Activated CD8-positive, alpha-beta T cell treated with anti-CD3 and anti-CD28 coated beads for 36 hours (primary cell): ENCODE measurements at regions not wholly inside any gene's neighbourhood (a gene's known extent, or its start where the extent isn't known, plus 50 kb on each side); places are given as distances from the start of the nearest gene placed in this dataset.

Experiments
- ATAC-seq: fragments of 200-7000 bp; cut with Tn5 transposase; one replicate; pipeline ENCODE4 v1.10.0; 2021; ENCODE audit warnings: mild to moderate bottlenecking, moderate library complexity
- CTCF ChIA-PET: fragments of 350-600 bp; sonication (Branson Sonifier 250); formaldehyde crosslinking; loops from one replicate; lab custom pipeline; 2021; ENCODE audit warnings: antibody characterized with exemption; lab: Charles Lee
- POLR2A ChIA-PET: fragments of 350-600 bp; sonication (Branson Sonifier 250); formaldehyde crosslinking; loops from one replicate; lab custom pipeline; 2021; ENCODE audit warnings: antibody characterized with exemption; lab: Charles Lee
- DNase-seq: peaks from one replicate; pipeline ENCODE4 v3.0.0-alpha.2; 2020
- H3K27ac Mint-ChIP-seq: one replicate; pipeline ENCODE4 v1.8.0; 2021; ENCODE audit warnings: mild to moderate bottlenecking, mixed read lengths
- H3K27me3 Mint-ChIP-seq: one replicate; pipeline ENCODE4 v1.8.0; 2021; ENCODE audit warnings: mixed read lengths
- H3K36me3 Mint-ChIP-seq: one replicate; pipeline ENCODE4 v1.8.0; 2021; ENCODE audit warnings: low read depth, mixed read lengths
- H3K4me1 Mint-ChIP-seq: one replicate; pipeline ENCODE4 v1.8.0; 2021; ENCODE audit warnings: low read depth, mixed read lengths
- H3K4me3 Mint-ChIP-seq: one replicate; pipeline ENCODE4 v1.8.0; 2021; ENCODE audit warnings: mild to moderate bottlenecking, moderate library complexity, mixed read lengths
- H3K9me3 Mint-ChIP-seq: one replicate; pipeline ENCODE4 v1.8.0; 2021; ENCODE audit warnings: mixed read lengths
- intact Hi-C: fragments of 100-400 bp; cut with micrococcal nuclease; formaldehyde crosslinking; loops from one replicate; pipeline ENCODE4 v1.10.0; 2022
- TF ChIP-seq, protein P1 (sequence below): fragments of 200-600 bp; IDR thresholded peaks from one replicate; pipeline ENCODE4 v1.8.0; 2022; ENCODE audit warnings: antibody characterized with exemption, mild to moderate bottlenecking

DNA sequence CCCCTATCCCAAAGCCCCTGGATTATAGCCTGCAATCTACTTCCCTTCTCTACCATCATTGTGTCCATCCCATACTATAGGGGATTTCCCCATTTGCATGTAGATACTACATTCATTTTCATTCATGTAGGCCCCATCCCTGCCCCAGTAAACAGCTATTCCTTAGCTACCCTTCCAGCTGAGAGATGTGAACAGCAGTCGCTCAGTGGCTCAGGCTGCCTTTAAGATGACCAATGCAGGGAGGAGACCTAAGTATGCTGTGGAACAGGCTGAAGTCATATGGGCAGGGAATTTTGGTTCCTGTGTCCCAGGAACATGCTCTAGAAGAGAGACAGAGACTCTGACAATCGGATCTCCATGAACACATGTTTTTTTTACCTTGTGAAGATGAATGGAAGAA lies 481.2 kb upstream of the SYT1 start:
- Mint-ChIP-seq H3K4me3 (no peak overlapping the region), H3K4me1 (no peaks in the 10 kb centered on the region), H3K27me3 (no peaks in the 10 kb centered on the region), H3K27ac (no peak overlapping the region), H3K9me3 (peaks cover 13% of the 10 kb centered on the region), H3K36me3 (no peaks in the 10 kb centered on the region)
- CTCF ChIA-PET = no interaction called here
- DNase-seq (no peak), ATAC-seq (no peak)
- intact Hi-C loops = no loop called here
- POLR2A ChIA-PET = no interaction called here
- TF ChIP-seq, protein P1, sequence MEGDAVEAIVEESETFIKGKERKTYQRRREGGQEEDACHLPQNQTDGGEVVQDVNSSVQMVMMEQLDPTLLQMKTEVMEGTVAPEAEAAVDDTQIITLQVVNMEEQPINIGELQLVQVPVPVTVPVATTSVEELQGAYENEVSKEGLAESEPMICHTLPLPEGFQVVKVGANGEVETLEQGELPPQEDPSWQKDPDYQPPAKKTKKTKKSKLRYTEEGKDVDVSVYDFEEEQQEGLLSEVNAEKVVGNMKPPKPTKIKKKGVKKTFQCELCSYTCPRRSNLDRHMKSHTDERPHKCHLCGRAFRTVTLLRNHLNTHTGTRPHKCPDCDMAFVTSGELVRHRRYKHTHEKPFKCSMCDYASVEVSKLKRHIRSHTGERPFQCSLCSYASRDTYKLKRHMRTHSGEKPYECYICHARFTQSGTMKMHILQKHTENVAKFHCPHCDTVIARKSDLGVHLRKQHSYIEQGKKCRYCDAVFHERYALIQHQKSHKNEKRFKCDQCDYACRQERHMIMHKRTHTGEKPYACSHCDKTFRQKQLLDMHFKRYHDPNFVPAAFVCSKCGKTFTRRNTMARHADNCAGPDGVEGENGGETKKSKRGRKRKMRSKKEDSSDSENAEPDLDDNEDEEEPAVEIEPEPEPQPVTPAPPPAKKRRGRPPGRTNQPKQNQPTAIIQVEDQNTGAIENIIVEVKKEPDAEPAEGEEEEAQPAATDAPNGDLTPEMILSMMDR = no peak

DNA sequence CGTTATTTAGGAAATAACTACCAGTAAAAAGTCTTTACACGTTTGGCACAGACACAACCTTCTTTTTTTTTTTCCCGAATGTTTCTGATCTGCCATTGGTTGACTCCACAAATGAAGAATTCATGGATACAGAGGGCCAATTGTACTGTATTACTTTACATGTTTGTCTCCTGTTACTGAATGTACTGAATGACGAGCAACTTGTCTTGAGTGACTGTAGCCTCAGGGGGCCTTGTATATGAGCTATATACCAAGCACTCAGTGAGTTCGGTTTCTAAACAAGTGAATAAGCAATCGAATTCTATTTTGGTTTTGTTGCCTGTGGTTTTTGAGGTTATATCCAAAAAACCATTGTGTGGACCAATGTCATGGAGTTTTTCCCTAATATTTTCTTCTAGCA lies 480.0 kb upstream of the SYT1 start:
- ChIA-PET POLR2A (no interaction called here), CTCF (no interaction called here)
- TF ChIP-seq, protein P1 = no peak
- DNase-seq = no peak
- Mint-ChIP-seq H3K27me3 (no peaks in the 10 kb centered on the region), H3K27ac (no peak overlapping the region), H3K4me3 (no peak overlapping the region), H3K4me1 (no peaks in the 10 kb centered on the region), H3K9me3 (peaks cover 3% of the 10 kb centered on the region), H3K36me3 (no peaks in the 10 kb centered on the region)
- no peak for ATAC-seq
- intact Hi-C loops = no loop called here

DNA sequence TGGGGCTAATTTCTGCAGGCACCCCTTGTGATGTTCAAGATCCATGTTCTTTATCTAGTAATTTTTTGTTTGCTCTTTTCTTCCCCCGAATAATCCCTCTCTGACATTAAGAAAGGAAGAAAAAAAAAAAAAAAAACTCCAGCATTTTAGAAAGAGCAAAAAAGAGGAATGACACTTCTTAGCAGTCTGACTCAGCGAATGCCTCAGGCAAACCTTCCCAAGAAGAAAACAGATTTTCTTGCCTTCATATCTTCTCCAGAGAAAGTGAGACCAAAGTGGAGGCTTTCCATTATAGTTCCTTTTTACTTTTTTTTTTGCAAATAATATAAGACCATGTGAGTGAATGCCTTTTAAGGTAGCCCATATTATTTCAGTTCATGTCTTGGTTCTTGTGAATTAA lies 479.0 kb upstream of the SYT1 start:
- ATAC-seq (no peak), DNase-seq (no peak)
- intact Hi-C loops = no loop called here
- Mint-ChIP-seq H3K27ac (no peak overlapping the region), H3K36me3 (no peaks in the 10 kb centered on the region), H3K27me3 (no peaks in the 10 kb centered on the region), H3K9me3 (no peaks in the 10 kb centered on the region), H3K4me3 (no peak overlapping the region), H3K4me1 (no peaks in the 10 kb centered on the region)
- ChIA-PET POLR2A (no interaction called here), CTCF (no interaction called here)
- TF ChIP-seq, protein P1 = no peak

DNA sequence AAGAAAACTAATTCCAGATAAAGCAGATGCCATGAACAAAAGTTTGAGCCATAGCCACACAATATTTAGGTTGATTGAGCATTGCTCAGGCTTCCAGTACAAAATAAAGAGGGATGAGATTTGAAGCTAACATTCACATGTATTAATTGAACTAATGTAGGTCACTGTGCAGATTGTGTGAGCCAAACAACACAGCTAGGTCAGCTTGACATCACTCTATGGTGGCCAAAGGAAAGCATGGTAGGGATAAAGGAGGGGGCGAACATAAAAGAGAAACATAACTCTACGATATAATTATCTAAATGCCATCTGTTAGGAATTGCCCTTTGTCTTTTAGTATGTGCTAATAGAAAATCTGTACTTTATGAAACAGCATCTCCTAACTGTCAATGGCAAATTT lies 477.7 kb upstream of the SYT1 start:
- CTCF ChIA-PET = no interaction called here
- no peaks in the 10 kb centered on the region for H3K9me3 Mint-ChIP-seq

DNA sequence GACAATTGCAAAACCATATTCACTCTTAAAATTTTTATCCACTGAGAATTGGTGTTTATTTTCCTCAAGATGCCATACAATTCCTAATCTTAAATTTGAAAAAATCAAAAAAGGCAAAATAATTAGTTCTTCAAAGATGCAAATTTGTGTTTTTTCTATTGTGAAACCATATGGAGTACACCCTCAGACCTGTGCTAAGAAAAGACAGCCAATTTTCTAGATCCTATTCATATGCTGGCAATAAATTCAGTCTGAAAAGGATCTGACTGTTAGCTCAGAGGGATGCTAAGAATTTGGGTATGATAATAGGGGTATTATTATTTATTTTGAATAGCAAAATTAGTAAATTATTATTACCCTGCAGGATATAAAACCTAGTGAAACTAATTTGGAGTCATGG lies 476.9 kb upstream of the SYT1 start:
- TF ChIP-seq, protein P1 = no peak
- Mint-ChIP-seq H3K27ac (no peak overlapping the region), H3K4me3 (no peak overlapping the region), H3K9me3 (no peaks in the 10 kb centered on the region), H3K4me1 (no peaks in the 10 kb centered on the region), H3K27me3 (no peaks in the 10 kb centered on the region), H3K36me3 (no peaks in the 10 kb centered on the region)
- ATAC-seq (no peak), DNase-seq (no peak)
- ChIA-PET CTCF (no interaction called here), POLR2A (no interaction called here)
- intact Hi-C loops = no loop called here

More for the DNA sequence above, 477.7 kb upstream of the SYT1 start:
- no peak for DNase-seq
- H3K27me3 Mint-ChIP-seq = no peaks in the 10 kb centered on the region
- H3K4me1 Mint-ChIP-seq = no peaks in the 10 kb centered on the region
- TF ChIP-seq, protein P1 = no peak
- intact Hi-C loops = no loop called here
- H3K36me3 Mint-ChIP-seq = no peaks in the 10 kb centered on the region
- H3K4me3 Mint-ChIP-seq = no peak overlapping the region
- ATAC-seq = no peak
- H3K27ac Mint-ChIP-seq = no peak overlapping the region
- POLR2A ChIA-PET = no interaction called here
